HL-60 (cell line): ENCODE measurements at regions not wholly inside any gene's neighbourhood (a gene's known extent, or its start where the extent isn't known, plus 50 kb on each side); places are given as distances from the start of the nearest gene placed in this dataset.

Experiments used
- GABPA ChIP-seq: IDR thresholded peaks from 2 replicates; pipeline ENCODE4 v1.6.1; 2012; ENCODE audit warnings: low read depth
- POLR2AphosphoS5 ChIP-seq: IDR thresholded peaks from 2 replicates; pipeline ENCODE4 v1.6.1; 2012; ENCODE audit warnings: low read depth
- SPI1 ChIP-seq: IDR thresholded peaks from 2 replicates; pipeline ENCODE4 v1.6.1; 2012; ENCODE audit warnings: low read depth, mild to moderate bottlenecking, borderline replicate concordance
- TF ChIP-seq, protein P1 (sequence below): IDR thresholded peaks from one replicate; pipeline ENCODE4 v1.5.1; 2011; ENCODE audit warnings: low read length, control low read depth, inconsistent platforms; ENCODE audit not compliant: insufficient read depth

DNA sequence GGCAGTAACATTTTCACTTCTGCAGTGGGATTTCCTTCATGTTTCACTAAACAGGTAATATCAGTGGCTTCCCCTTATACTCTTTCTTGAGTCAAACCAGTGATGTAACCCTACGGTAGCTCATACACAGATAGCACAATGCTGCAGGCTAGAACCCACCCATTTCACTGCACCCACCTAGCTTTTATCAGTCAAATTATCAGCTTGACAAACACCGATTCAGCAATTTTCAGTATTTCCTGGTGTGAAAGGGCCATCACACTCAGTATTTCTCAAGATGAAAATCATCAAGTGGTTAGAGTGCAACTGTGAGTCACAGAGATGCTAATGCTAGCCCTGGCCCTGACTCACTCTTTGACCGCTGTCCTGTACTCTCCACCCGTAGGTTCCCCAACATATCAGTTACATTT, 242.3 kb upstream of the PTGER4 start:
- TF ChIP-seq SPI1 (no peak), POLR2AphosphoS5 (no peak), GABPA (no peak)
- TF ChIP-seq, protein P1, sequence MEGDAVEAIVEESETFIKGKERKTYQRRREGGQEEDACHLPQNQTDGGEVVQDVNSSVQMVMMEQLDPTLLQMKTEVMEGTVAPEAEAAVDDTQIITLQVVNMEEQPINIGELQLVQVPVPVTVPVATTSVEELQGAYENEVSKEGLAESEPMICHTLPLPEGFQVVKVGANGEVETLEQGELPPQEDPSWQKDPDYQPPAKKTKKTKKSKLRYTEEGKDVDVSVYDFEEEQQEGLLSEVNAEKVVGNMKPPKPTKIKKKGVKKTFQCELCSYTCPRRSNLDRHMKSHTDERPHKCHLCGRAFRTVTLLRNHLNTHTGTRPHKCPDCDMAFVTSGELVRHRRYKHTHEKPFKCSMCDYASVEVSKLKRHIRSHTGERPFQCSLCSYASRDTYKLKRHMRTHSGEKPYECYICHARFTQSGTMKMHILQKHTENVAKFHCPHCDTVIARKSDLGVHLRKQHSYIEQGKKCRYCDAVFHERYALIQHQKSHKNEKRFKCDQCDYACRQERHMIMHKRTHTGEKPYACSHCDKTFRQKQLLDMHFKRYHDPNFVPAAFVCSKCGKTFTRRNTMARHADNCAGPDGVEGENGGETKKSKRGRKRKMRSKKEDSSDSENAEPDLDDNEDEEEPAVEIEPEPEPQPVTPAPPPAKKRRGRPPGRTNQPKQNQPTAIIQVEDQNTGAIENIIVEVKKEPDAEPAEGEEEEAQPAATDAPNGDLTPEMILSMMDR: no peak
